Cardiac fibroblast (primary cell): ENCODE measurements at regions not wholly inside any gene's neighbourhood (a gene's known extent, or its start where the extent isn't known, plus 50 kb on each side); places are given as distances from the start of the nearest gene placed in this dataset.
"Not testable (repeated sequence)": the region's sequence is repeated elsewhere in the genome, so short reads cannot be mapped to it uniquely, and the experiment has no call there.

ENCODE experiments used
- DNase-seq, 2 donors: peaks; one replicate each; pipeline versions ENCODE4 v3.0.0 to v3.0.0-alpha.2; 2010; ENCODE audit warnings: low read depth in 2 of 2
- H3K4me3 ChIP-seq, 2 donors: replicated peaks in 1 of 2; 1 replicate in 1 of 2; 2 replicates in 1 of 2; pipeline ENCODE4 v1.5.1; 2011; ENCODE audit warnings: low read depth in 2 of 2, low read length in 2 of 2, mild to moderate bottlenecking in 2 of 2, moderate library complexity in 1 of 2
- TF ChIP-seq, protein P1 (sequence below): IDR thresholded peaks from one replicate; pipeline ENCODE4 v1.5.1; 2011; ENCODE audit warnings: low read depth, mild to moderate bottlenecking, low read length, inconsistent platforms

DNA sequence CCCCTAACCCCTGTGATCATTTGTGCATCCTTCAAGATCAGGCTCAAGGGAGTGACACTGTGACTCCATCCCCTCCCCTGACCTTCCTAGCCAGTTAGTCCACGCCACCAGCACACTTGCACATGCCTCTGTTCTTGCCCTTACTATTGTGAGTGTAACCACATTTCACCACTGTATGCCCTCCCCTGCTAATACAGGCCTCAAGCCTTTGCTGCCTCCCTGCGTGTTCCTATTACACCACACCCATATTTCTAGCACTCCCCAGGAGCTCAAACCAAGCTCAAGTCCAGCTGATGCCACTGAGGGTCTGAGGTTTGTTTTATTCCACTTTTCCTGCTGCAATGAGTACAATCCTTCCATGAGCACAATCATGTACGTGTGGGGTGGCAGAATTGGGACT, 119.3 kb upstream of the FOXN2 start:
- TF ChIP-seq, protein P1, sequence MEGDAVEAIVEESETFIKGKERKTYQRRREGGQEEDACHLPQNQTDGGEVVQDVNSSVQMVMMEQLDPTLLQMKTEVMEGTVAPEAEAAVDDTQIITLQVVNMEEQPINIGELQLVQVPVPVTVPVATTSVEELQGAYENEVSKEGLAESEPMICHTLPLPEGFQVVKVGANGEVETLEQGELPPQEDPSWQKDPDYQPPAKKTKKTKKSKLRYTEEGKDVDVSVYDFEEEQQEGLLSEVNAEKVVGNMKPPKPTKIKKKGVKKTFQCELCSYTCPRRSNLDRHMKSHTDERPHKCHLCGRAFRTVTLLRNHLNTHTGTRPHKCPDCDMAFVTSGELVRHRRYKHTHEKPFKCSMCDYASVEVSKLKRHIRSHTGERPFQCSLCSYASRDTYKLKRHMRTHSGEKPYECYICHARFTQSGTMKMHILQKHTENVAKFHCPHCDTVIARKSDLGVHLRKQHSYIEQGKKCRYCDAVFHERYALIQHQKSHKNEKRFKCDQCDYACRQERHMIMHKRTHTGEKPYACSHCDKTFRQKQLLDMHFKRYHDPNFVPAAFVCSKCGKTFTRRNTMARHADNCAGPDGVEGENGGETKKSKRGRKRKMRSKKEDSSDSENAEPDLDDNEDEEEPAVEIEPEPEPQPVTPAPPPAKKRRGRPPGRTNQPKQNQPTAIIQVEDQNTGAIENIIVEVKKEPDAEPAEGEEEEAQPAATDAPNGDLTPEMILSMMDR: no peak
- no peak overlapping the region for H3K4me3 ChIP-seq
- DNase-seq: no peak

DNA sequence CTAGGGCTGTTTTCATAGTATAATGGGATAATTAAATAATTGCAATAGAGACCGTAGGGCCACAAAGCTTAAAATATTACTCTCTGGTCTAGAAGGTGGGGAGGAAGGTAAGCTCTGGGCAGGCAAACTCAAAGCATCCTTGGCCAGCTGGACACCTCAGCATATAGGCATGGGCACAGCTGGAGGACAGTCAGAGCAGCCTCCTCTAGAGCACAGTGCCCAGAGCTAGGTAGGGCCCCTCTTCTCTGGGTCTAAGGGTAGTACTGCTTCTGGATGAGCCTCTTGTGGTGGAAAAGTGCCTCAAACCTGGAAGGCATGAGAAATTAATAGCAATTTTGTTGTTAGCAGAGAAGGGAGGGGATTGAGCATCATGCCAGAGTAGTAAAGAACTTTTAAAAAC, 116.9 kb upstream of the FOXN2 start:
- H3K4me3 ChIP-seq: no peak overlapping the region
- no peak for DNase-seq
- TF ChIP-seq, protein P1: no peak

DNA sequence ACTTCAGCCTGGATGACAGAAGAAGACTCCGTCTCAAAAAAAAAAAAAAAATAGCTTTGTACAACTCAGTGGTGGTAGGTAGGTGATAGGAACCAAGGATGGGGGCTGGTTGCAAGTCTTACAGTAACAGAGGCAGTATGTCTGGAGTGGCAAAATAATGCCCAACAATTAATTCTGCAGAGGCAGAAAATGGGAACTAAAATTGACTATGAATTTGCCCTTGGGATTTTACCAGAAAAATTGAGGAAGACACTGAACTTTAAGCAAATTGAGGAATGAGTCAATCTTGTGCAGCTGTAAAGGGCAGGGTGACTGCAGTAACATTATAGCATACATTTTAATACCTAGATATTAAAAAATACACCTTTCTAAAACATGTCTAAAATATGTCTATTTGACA, 116.1 kb upstream of the FOXN2 start:
- H3K4me3 ChIP-seq: no peak overlapping the region
- no peak for DNase-seq
- TF ChIP-seq, protein P1: no peak

DNA sequence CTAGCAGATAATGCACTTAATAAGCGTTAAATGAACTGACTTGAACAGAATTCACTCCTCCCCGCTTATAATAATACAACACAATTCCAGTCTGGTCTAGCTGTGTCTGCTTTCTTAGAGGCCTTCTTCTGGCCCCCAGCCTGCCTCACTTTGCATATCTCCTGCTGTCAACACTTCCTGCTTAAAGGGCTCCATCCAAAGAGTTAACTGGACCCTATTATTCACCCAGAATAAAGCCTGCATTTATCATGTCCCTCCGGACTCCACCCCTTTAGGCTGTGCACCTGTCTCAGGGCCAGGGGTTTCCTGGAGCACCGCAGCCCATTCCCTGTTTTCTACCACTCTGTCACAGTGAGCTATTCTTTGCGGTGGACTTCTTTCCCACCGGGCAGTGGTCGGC, 115.4 kb upstream of the FOXN2 start:
- H3K4me3 ChIP-seq: no peak overlapping the region
- no peak for DNase-seq
- TF ChIP-seq, protein P1: no peak

DNA sequence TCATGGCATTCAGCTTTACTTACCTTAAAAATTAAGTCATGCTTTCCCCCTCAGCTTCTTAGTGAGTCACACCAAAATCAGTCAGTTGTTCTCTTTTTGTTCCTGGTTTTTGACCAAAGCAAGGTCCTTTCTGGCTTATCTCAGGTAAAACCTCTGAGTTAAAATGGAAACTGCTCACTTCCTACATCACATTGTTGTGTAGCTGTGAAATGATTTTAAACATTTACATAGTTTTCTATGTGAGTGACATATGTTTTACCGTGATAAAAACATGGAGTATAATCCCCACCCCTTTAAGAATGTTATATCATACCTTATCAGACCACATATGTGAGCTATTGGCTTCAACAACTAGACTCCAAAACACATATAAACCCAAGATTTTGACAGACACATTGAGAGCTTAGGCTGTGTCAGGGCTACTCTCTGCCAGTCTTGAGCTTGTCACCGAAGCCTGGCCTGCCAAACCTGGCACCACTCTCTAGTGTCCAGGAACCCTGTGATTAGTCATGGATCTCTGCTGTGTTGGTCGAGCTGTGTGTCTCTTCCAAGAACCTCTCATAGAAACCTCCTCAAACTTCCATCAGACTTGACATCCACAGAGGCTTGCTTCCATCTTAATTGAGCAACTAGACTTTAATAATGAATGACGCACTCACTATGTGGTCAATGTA, 113.7 kb upstream of the FOXN2 start:
- TF ChIP-seq, protein P1: no peak
- no peak overlapping the region for H3K4me3 ChIP-seq
- DNase-seq: no peak

DNA sequence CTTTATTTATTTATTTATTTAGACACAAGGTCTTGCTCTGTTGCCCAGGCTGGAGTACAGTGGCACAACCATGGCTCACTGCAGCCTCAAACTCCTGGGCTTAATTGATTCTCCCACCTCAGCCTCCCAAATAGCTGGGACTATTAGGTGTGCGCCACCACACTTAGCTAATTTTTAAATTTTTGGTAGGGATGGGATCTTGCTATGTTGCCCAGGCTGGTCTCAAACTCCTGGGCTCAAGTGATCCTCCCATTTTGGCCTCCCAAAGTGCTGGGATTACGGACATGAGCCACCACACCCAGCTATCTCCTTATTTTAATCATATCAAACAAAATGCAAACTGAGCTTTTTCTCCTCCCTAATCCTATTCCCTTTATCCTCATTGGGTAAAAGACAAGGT, 113.0 kb upstream of the FOXN2 start:
- not testable (repeated sequence) for H3K4me3 ChIP-seq, DNase-seq

DNA sequence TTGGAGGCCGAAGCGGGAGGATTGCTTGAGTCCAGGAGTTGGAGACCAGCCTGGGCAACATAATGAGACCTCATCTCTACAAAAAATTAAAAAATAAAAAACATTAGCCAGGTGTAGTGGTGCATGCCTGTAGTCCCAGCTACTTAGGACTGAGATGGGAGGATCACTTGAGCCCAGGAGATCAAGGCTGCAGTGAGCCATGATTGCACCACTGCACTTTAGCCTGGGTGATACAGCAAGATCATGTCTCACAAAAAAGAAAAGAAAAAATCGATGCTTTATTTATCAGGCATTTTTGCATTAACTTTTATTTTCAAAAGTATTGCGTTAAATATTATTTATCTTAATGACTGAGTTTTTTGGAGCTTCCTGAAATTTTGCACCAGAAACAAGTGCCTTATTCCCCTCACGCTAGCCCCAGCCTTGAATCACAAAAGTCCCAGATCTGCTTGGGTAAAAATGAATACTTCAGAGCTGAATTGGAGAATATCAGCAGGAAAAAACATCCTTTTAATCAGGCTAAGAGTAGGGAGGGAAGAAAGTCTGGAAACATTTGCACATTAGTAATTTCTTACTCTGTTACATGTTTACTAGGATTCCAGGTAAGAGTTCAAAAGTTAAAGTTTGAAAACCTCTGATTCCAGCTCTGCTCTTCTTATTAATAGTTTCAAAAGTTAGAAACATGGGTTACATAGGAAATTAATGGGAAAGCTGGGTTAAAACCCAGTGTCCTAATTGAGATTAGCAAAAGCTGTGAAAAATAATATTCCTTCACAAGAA, 111.4 kb upstream of the FOXN2 start:
- TF ChIP-seq, protein P1: no peak
- no peak for DNase-seq
- H3K4me3 ChIP-seq: no peak overlapping the region
